ENCODE measurements at regions not wholly inside any gene's neighbourhood (a gene's known extent, or its start where the extent isn't known, plus 50 kb on each side); places are given as distances from the start of the nearest gene placed in this dataset.
"Not testable (repeated sequence)": the region's sequence is repeated elsewhere in the genome, so short reads cannot be mapped to it uniquely, and the experiment has no call there.

DNA sequence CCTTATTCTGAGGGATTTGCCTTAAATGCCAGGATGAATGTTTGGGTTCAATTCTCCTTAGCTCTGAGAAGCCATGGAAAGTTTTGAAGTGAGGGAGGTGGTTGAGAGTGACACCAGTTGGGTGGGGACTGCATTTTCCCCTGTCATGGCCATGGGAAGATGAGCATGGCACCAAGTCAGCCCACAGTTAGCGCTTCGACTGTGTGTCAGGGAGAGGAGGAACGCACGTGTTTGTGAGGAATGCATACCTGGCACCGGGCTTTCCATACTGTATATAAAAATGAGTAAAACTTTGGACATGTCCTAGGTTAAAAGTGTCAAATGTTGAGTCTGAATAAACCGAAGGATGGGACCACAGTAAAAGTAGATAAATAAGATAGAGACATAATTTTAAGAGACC, 187.5 kb upstream of the KL start:
- no peak for DNase-seq

- no peak for DNase-seq
Measured at GRCh38 chr13:32829269-32829668, 187.0 kb upstream of the KL start.

DNA sequence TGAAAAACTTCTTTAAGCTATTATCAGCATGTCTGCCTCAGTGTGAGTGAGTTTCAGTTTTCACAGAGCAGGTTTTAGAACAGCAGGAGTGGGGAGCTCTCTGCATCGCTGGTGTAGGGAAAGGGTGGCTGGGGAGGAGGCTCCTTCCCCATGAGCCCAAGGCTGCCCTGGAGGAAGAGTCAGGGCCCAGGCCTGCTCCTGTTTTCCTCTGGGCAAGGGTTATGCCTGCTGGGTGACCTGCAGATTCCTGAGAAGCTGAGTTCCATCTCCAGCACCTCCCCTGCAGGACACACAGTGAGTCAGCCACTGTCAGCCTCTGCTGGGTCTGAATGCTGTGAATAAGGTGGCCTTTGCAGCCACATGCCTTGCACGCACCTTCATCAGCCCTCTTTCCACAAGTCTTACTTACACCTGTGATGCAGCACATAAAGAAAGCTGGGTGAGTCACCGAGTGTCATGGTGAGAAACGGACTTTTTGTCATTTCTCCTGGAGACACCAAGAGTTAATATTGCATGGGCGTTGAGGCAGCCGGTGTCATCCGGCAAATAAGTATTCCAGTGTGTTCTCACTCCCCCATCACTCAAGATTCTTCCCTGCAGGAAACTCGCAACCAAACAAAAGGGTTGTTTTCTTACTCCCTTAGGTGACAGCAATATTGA, 186.4 kb upstream of the KL start:
- no peak for DNase-seq

DNA sequence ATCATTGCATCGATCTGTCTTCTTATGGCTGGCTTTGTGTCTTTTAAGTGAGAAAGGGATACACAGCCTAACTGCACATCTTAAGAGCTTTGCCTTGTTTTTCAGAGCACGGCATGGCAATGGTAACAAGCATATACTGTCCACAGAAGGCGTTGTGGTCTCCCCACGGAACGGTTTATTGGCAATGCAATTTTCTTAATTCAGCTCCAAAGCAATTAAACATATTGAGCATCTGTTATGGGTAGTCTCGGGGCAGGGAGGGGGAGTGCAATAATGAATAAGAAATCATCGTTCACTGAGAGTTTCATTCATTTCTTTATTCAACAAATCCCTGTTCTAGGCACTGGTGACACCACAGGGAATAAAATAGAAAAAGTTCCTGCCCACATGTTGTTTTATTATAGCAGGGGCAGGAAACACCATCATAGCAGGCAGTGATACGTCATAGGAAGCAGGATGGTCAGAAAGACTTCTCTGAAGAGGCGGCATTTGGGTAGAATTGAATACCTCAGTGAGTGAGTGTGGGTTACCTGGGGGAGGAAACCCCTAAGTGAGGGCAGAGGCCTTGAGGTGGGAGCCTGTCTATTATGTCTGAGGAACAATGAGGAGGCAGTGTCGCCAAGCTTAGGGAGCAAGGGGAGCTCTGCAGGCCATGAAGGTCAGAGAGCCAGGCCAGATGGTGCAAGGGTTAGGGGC, 185.7 kb upstream of the KL start:
- no peak for DNase-seq

DNA sequence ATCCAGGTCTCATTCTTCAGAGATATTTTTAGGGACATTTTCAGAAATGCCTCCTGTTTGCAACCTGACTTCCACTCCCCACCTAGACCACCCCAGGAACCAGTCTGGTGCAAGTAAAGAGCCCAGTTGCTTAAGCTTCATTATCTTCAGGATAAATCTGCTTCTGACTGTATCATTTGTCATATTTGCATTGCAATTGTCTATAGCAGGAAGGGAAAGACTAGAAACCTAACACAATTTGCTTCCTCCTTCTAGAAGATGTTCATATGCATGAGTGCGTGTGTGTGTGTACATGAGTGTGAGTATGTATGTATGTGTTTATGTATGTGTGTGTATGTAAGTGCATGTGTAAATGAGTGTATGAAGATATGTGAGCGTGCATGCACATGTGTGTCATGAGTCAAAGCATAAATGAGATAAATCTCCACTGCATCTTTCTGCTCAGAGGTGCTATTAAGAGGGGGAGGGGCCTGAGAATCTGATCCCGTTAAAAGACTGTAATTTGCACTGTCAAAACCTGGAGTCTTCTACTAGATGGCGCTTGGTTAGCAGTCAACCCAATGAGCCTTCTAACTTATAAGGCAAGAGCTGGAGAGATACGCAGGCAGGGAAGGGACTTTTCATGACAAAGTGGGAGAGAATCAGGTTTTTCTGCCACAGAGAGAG, 178.8 kb upstream of the KL start:
- DNase-seq: no peak

- DNase-seq: no peak
Measured at GRCh38 chr13:32837973-32838927, 178.0 kb upstream of the KL start.

DNA sequence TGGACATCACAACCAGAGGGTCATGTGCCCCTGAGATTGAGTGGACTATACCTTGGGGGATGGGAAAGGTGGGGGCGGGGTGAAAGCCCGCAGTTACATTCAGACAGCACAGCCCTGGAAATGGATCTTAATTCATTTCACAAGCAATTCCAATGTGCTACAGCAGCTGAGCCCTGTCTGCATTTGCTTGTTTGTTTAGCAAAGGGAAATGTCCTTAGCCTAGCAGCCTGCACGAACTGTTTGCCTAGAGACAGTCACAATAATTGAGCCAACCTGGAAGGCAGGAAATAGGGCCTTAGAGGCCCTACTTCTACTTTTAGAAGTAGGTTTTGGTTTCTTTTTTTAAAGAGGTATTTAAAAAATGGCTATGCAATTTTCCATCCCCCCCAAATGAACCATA, 177.3 kb upstream of the KL start:
- no peak for DNase-seq

- DNase-seq: no peak
Measured at GRCh38 chr13:32840113-32840512, 176.1 kb upstream of the KL start.

GRCh38 chr13:32840989-32841713, 175.1 kb upstream of the KL start:
- DNase-seq: no peak

GRCh38 chr13:32845952-32846950, 170.0 kb upstream of the KL start:
- DNase-seq: no peak

DNA sequence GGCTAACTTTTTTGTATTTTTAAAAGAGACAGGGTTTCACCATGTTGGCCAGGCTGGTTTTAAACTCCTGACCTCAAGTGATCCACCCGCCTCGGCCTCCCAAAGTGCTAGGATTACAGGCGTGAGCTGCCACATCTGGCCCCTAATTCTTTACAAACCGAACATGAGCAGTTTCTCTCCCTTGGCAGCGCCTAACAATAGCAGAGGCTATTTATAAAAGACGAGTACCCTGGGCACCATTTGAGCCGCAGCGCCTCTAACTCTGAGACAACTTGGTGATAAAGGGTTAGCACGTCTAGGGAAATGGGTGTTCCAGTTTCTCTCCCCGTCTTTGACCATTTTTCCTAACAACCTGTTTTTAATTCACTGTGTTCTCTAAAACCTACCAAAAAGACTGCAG, 168.2 kb upstream of the KL start:
- not testable (repeated sequence) for DNase-seq

DNA sequence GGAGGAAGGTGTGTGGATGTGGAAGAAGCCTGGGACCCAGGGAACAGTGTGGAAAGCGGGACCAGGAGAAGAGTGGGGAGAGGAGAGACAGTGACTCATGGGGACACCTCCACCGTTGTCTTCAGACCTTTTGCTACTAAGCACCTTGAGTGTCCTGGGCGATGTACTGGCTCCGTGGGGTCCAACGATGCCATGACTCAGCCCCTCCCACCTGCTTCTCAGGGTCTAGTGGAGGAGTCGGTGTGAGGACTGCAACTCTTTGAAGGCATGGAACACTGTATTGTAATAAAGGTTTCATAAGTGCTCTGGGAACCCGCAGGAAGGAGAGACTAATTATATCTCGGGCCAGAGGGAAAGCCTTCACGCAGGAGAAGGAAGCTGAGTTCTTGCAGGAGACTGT, 166.9 kb upstream of the KL start:
- DNase-seq: no peak

DNA sequence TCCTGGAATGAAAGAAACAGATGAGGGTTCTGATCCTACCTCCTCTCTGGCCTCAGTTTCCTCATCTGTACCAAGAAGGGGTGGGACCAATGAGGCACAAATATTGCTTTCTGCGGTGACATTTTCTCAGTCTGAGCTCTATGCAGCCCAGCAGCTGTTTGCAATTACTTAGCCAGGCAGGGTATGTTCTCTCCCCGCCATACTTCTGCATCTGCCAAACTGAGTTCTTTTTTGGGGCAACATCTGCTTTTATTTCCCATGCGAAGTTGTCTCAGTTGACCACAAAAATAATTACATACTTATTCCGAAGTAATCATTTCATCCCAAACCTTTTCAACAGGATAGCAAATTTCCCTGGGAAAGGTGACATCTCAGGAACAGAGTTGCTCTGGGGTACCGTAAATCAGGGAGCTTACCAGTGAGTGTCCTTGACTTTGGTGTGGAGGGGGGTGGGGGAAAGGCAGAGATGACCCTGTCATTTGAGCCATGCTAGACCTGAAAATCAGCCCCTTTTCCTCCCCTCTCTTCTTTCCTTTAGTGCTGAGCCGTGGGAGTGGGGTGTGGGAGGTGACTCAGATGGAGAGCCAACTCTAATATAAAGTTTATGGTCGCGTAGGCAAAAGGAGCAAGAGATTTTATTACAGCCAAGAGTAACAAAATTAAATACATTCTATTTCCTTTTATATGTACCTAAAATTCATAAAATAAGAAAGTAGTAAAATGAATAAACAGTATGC, 165.7 kb upstream of the KL start:
- no peak for DNase-seq

DNA sequence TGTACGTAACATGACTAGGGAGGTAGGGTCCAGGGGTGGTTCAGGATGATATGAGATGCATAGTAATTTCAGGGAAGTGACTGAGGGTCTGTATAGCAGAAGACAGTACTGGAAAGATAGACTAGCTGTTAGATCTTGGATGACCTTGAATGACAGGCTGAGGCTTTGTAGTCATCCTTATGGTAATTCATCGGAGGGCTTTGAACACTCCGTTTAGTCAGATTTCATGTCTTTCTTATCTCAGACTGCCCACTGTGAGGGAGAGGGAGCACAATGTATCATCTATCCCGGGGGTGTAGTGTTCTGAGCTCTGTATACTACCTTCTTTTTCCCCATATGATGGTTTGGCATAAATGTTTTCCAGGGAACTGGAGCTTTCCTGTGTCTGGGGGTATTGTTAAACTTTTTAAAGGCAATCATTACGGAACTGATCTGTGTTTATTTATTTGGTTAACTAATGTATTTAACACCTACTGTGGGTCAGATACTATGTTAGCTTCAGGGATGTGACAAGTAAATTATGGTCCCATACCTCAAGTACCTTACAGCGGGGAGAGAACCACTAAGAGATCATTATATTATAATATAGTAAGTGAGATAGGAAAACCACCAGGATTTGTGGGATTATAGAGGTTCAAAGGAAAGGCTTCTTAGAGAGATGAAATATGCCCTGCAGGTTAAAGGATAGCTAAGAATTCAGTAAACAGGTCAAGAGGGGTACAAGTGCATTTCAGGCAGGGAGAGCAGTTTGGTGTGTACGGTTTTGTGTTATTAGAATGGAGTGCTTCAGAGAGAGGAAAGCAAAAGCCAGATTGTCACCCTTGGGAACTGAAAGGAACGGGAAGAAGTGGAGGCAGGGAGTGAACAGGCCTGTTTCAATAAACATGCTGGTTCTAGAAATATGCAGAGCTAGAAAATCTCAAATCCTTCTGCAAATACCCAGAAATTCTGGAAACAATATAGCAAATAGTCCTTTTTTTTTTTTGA, 164.8 kb upstream of the KL start:
- DNase-seq: no peak

DNA sequence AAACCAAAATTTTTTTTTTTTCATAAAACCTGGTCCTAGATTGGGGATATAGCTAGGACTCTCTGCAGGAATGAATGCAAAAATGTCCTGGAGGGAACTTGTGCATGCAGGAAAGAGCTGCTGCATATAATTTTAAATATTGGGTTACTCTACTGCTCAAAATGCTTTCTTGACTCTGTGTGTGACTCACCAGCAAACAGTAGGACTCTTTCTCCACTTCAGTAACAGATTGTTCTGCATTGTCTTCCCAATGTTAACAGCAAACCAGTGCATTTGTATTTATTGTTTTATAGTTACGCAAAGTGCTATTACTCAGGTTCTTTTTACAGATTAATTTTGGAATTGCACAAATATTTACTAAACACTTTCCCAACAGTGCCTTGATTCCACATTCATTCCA, 163.7 kb upstream of the KL start:
- no peak for DNase-seq

DNA sequence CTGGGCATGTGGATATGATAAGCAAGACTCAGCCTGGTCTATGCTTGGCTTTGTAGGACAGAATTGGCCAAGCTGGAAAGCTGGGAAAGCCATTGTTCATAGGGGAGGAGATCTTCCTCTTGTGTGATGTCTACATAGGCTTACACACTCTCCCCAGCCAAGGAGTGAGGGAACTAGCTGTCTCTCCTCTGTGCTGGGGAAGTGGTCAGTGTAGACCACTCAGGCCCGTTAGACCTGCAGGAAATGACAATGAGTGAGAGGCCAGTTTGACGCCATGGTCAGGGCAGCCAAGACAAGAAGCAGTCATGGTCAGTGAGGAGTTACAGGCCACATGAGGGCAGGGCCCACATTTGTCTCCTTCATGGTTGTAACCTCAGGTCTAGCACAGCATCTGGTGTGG, 159.1 kb upstream of the KL start:
- DNase-seq: no peak

GRCh38 chr13:32857689-32858088, 158.5 kb upstream of the KL start:
- no peak for DNase-seq

GRCh38 chr13:32859707-32860292, 156.4 kb upstream of the KL start:
- DNase-seq: no peak

- no peak for DNase-seq
Measured at GRCh38 chr13:32861304-32861703, 154.9 kb upstream of the KL start.
